ENCODE measurements at regions not wholly inside any gene's neighbourhood (a gene's known extent, or its start where the extent isn't known, plus 50 kb on each side); places are given as distances from the start of the nearest gene placed in this dataset.

DNA sequence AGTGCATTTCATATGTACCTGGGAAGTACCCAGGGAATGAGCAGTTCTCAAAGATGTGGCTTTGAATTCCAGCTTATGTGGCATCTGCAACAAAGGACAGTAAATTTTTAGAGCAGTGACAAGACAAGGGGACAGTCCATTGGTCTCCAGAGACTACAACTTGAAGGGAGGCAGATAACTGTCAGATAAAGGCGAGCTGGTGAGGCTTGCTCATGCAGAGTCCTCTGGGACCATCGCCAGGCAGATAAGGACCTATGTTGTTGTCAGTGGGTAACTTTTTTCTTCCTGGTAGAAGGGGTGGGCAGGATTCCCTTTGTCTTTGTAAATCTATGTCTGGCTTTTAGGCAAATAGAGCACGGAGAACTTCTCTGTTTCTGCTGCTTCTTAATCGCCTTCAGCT lies 120.2 kb downstream of the ICE1 start:
- DNase-seq, result no peak
- H3K27me3 ChIP-seq, result no peaks in the 10 kb centered on the region
- intact Hi-C loops (cut with DNase I), result no loop called here
- 83 to 91% methylated on average over 4 of the region's 4 CpGs for WGBS, 2 donors
- H3K4me3 ChIP-seq (replicated peaks in 1 of 3), result no peak overlapping the region
- TF ChIP-seq POLR2A (IDR thresholded peaks at IDR 0.05), result no peak
- TF ChIP-seq, protein P1, sequence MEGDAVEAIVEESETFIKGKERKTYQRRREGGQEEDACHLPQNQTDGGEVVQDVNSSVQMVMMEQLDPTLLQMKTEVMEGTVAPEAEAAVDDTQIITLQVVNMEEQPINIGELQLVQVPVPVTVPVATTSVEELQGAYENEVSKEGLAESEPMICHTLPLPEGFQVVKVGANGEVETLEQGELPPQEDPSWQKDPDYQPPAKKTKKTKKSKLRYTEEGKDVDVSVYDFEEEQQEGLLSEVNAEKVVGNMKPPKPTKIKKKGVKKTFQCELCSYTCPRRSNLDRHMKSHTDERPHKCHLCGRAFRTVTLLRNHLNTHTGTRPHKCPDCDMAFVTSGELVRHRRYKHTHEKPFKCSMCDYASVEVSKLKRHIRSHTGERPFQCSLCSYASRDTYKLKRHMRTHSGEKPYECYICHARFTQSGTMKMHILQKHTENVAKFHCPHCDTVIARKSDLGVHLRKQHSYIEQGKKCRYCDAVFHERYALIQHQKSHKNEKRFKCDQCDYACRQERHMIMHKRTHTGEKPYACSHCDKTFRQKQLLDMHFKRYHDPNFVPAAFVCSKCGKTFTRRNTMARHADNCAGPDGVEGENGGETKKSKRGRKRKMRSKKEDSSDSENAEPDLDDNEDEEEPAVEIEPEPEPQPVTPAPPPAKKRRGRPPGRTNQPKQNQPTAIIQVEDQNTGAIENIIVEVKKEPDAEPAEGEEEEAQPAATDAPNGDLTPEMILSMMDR (IDR thresholded peaks at IDR 0.05), result no peak
- H3K27ac ChIP-seq, result no peak overlapping the region
- H3K9me3 ChIP-seq, result no peaks in the 10 kb centered on the region
- peaks cover 3 to 9% of the 10 kb centered on the region in 2 donors for H3K4me1 ChIP-seq
- no peaks in the 10 kb centered on the region for H3K36me3 ChIP-seq

DNA sequence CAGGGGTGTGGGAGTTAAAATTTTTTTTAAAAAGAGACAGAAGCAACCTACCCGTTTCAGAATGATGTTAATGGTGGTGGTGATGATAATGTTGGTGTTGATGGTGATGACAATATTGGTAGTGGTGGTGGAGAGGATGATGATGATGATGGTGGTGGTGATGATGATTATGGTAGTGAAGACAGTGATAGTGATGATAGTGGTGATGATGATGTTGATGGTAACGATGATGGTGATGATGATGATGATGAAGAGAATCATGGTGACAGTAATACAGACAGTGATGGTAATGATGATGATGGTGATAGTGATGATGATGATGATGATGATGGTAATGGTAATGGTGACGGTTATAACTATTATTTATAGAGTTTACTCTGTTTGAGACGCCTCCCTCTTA lies 117.6 kb downstream of the ICE1 start:
- Histone ChIP-seq H3K4me3 (replicated peaks in 1 of 3) (no peak overlapping the region), H3K4me1 (peaks cover 3 to 9% of the 10 kb centered on the region in 2 donors), H3K27ac (no peak overlapping the region), H3K27me3 (no peaks in the 10 kb centered on the region), H3K36me3 (no peaks in the 10 kb centered on the region), H3K9me3 (no peaks in the 10 kb centered on the region)
- no peak for DNase-seq
- TF ChIP-seq, protein P1 (IDR thresholded peaks at IDR 0.05), result no peak
- TF ChIP-seq POLR2A (IDR thresholded peaks at IDR 0.05), result no peak
- intact Hi-C loops (cut with DNase I), result no loop called here
- WGBS, 2 donors, result 67 to 84% methylated on average over 4 of the region's 4 CpGs

Measured in thyroid gland (tissue), 4 donors.